ENCODE measurements at regions not wholly inside any gene's neighbourhood (a gene's known extent, or its start where the extent isn't known, plus 50 kb on each side); places are given as distances from the start of the nearest gene placed in this dataset.

GRCh38 chr5:174649391-174649790 lies 75.0 kb upstream of the MSX2 start:
- Histone ChIP-seq H3K27me3 (peaks cover 23% of the 10 kb centered on the region), H3K36me3 (no peaks in the 10 kb centered on the region), H3K9me3 (peaks cover 0 to 18% (median 0%) of the 10 kb centered on the region in 3 donors), H3K27ac (no peak overlapping the region), H3K4me3 (no peak overlapping the region), H3K4me1 (no peaks in the 10 kb centered on the region)
- WGBS, 2 donors (ENCODE audit: low coverage in 1 of 2): 80 to 90% methylated on average over 4 to 8 of the region's 8 CpGs
- ATAC-seq: no peak
- no peak for TF ChIP-seq EP300 (IDR thresholded peaks at IDR 0.05)

- Histone ChIP-seq H3K4me3 (no peak overlapping the region), H3K27ac (no peak overlapping the region), H3K27me3 (peaks cover 42% of the 10 kb centered on the region), H3K9me3 (no peaks in the 10 kb centered on the region), H3K36me3 (no peaks in the 10 kb centered on the region), H3K4me1 (no peaks in the 10 kb centered on the region)
- ATAC-seq: no peak
- no peak for TF ChIP-seq POLR2A (IDR thresholded peaks at IDR 0.05)
- no peak for TF ChIP-seq CTCF (IDR thresholded peaks at IDR 0.05)
- TF ChIP-seq POLR2AphosphoS5 (IDR thresholded peaks at IDR 0.05): no peak
- no peak for TF ChIP-seq EP300 (IDR thresholded peaks at IDR 0.05)
- 60 to 86% methylated on average over 1 to 3 of the region's 3 CpGs for WGBS, 2 donors (ENCODE audit: low coverage in 1 of 2)
Observed at GRCh38 chr5:174654442-174654841, 69.9 kb upstream of the MSX2 start.

- Histone ChIP-seq H3K36me3 (no peaks in the 10 kb centered on the region), H3K27me3 (peaks cover 42% of the 10 kb centered on the region), H3K4me1 (no peaks in the 10 kb centered on the region), H3K4me3 (no peak overlapping the region), H3K9me3 (no peaks in the 10 kb centered on the region), H3K27ac (no peak overlapping the region)
- WGBS, 2 donors (ENCODE audit: low coverage in 1 of 2): 22 to 25% methylated on average over 4 of the region's 4 CpGs
- no peak for ATAC-seq
- TF ChIP-seq POLR2A (IDR thresholded peaks at IDR 0.05) (no peak), CTCF (IDR thresholded peaks at IDR 0.05) (no peak), POLR2AphosphoS5 (IDR thresholded peaks at IDR 0.05) (no peak), EP300 (IDR thresholded peaks at IDR 0.05) (no peak)
Observed at GRCh38 chr5:174655351-174655750, 69.0 kb upstream of the MSX2 start.

GRCh38 chr5:174664180-174664850 lies 60.1 kb upstream of the MSX2 start:
- Histone ChIP-seq H3K27ac (no peak overlapping the region), H3K36me3 (no peaks in the 10 kb centered on the region), H3K4me3 (no peak overlapping the region), H3K27me3 (peaks cover 5% of the 10 kb centered on the region), H3K9me3 (peaks cover 0 to 24% (median 0%) of the 10 kb centered on the region in 3 donors), H3K4me1 (no peaks in the 10 kb centered on the region)
- TF ChIP-seq EP300 (IDR thresholded peaks at IDR 0.05) (no peak), POLR2AphosphoS5 (IDR thresholded peaks at IDR 0.05) (no peak), CTCF (IDR thresholded peaks at IDR 0.05) (no peak), POLR2A (IDR thresholded peaks at IDR 0.05) (no peak)
- ATAC-seq: no peak
- WGBS, 2 donors (ENCODE audit: low coverage in 1 of 2): 78 to 87% methylated on average over 4 of the region's 4 CpGs

GRCh38 chr5:174665347-174665746 lies 59.0 kb upstream of the MSX2 start:
- TF ChIP-seq POLR2AphosphoS5 (IDR thresholded peaks at IDR 0.05) (no peak), CTCF (IDR thresholded peaks at IDR 0.05) (no peak), EP300 (IDR thresholded peaks at IDR 0.05) (no peak), POLR2A (IDR thresholded peaks at IDR 0.05) (no peak)
- H3K9me3 ChIP-seq: peaks cover 0 to 24% (median 0%) of the 10 kb centered on the region in 3 donors
- ATAC-seq: no peak
- 75 to 90% methylated on average over 2 of the region's 2 CpGs for WGBS, 2 donors (ENCODE audit: low coverage in 1 of 2)
- H3K27ac ChIP-seq: no peak overlapping the region
- peaks cover 5% of the 10 kb centered on the region for H3K27me3 ChIP-seq
- H3K4me1 ChIP-seq: no peaks in the 10 kb centered on the region
- H3K4me3 ChIP-seq: no peak overlapping the region
- no peaks in the 10 kb centered on the region for H3K36me3 ChIP-seq

All from gastroesophageal sphincter (tissue), 4 donors.